ENCODE measurements at regions not wholly inside any gene's neighbourhood (a gene's known extent, or its start where the extent isn't known, plus 50 kb on each side); places are given as distances from the start of the nearest gene placed in this dataset.

- no peak for DNase-seq (ENCODE audit: low read depth)
- no peak for TF ChIP-seq CTCF (IDR thresholded peaks at IDR 0.05; ENCODE audit: control insufficient read depth, insufficient read depth, low read depth, low read length, missing control alignments)
- H3K4me3 ChIP-seq (ENCODE audit: control insufficient read depth, low read depth, low read length) = no peak overlapping the region
These were observed 167.2 kb upstream of the IRF2BP2 start for GRCh38 chr1:234776876-234777855.

- no peak for TF ChIP-seq CTCF (IDR thresholded peaks at IDR 0.05; ENCODE audit: control insufficient read depth, insufficient read depth, low read depth, low read length, missing control alignments)
- H3K4me3 ChIP-seq (ENCODE audit: control insufficient read depth, low read depth, low read length) = no peak overlapping the region
- no peak for DNase-seq (ENCODE audit: low read depth)
These were observed 166.4 kb upstream of the IRF2BP2 start for GRCh38 chr1:234776256-234776875.

- DNase-seq (ENCODE audit: low read depth) = no peak
- H3K4me3 ChIP-seq (ENCODE audit: control insufficient read depth, low read depth, low read length) = no peak overlapping the region
- TF ChIP-seq CTCF (IDR thresholded peaks at IDR 0.05; ENCODE audit: control insufficient read depth, insufficient read depth, low read depth, low read length, missing control alignments) = no peak
These were observed 165.7 kb upstream of the IRF2BP2 start for GRCh38 chr1:234775477-234776246.

GRCh38 chr1:234774971-234775370 lies 165.0 kb upstream of the IRF2BP2 start:
- no peak for TF ChIP-seq CTCF (IDR thresholded peaks at IDR 0.05; ENCODE audit: control insufficient read depth, insufficient read depth, low read depth, low read length, missing control alignments)
- no peak overlapping the region for H3K4me3 ChIP-seq (ENCODE audit: control insufficient read depth, low read depth, low read length)
- DNase-seq (ENCODE audit: low read depth) = no peak

- no peak overlapping the region for H3K4me3 ChIP-seq (ENCODE audit: control insufficient read depth, low read depth, low read length)
- no peak for TF ChIP-seq CTCF (IDR thresholded peaks at IDR 0.05; ENCODE audit: control insufficient read depth, insufficient read depth, low read depth, low read length, missing control alignments)
- DNase-seq (ENCODE audit: low read depth) = no peak
These were observed 164.1 kb upstream of the IRF2BP2 start for GRCh38 chr1:234773936-234774677.
